GM23248 (cell line): ENCODE measurements at regions not wholly inside any gene's neighbourhood (a gene's known extent, or its start where the extent isn't known, plus 50 kb on each side); places are given as distances from the start of the nearest gene placed in this dataset.

Experiments
- DNase-seq: peaks from one replicate; pipeline ENCODE4 v3.0.0-alpha.2; 2015
- H2AFZ ChIP-seq: fragments of 200-600 bp; sonication (generic); 2 replicates; pipeline ENCODE4 v1.6.1; 2016; ENCODE audit warnings: antibody characterized with exemption
- H3F3A ChIP-seq: fragments of 200-600 bp; sonication (generic); 2 replicates; pipeline ENCODE4 v1.6.1; 2016; ENCODE audit warnings: mild to moderate bottlenecking, antibody characterized with exemption, mixed run types; ENCODE audit not compliant: insufficient read depth
- H3K27ac ChIP-seq: fragments of 200-600 bp; sonication (generic); 2 replicates; pipeline ENCODE4 v1.5.1; 2016; ENCODE audit warnings: mild to moderate bottlenecking
- H3K27me3 ChIP-seq: fragments of 200-600 bp; sonication (generic); replicated peaks from 2 replicates; pipeline ENCODE4 v1.6.1; 2016; ENCODE audit warnings: mild to moderate bottlenecking; ENCODE audit not compliant: insufficient read depth
- H3K36me3 ChIP-seq: fragments of 200-600 bp; sonication (generic); 2 replicates; pipeline ENCODE4 v1.6.1; 2016; ENCODE audit warnings: low read depth, mild to moderate bottlenecking
- H3K4me1 ChIP-seq: fragments of 200-600 bp; sonication (generic); 2 replicates; pipeline ENCODE4 v1.6.1; 2016; ENCODE audit warnings: mild to moderate bottlenecking; ENCODE audit not compliant: insufficient read depth
- H3K4me2 ChIP-seq: fragments of 200-600 bp; sonication (generic); one replicate; pipeline ENCODE4 v1.6.1; 2016; ENCODE audit warnings: mild to moderate bottlenecking; ENCODE audit not compliant: unreplicated experiment
- H3K4me3 ChIP-seq: fragments of 200-600 bp; sonication (generic); 2 replicates; pipeline ENCODE4 v1.5.1; 2016; ENCODE audit warnings: mild to moderate bottlenecking
- H3K79me2 ChIP-seq: fragments of 200-600 bp; sonication (generic); 2 replicates; pipeline ENCODE4 v1.6.1; 2016; ENCODE audit warnings: mild to moderate bottlenecking; ENCODE audit not compliant: insufficient read depth
- H3K9ac ChIP-seq: fragments of 200-600 bp; sonication (generic); 2 replicates; pipeline ENCODE4 v1.6.1; 2016; ENCODE audit warnings: mild to moderate bottlenecking
- H3K9me2 ChIP-seq: fragments of 200-600 bp; sonication (generic); 2 replicates; pipeline ENCODE4 v1.6.1; 2016; ENCODE audit warnings: mixed run types, mild to moderate bottlenecking, moderate library complexity; ENCODE audit not compliant: insufficient read depth
- H3K9me3 ChIP-seq: fragments of 200-600 bp; sonication (generic); one replicate; pipeline ENCODE4 v1.6.1; 2017; ENCODE audit warnings: low read depth
- H4K20me1 ChIP-seq: fragments of 200-600 bp; sonication (generic); 2 replicates; pipeline ENCODE4 v1.6.0; 2016; ENCODE audit not compliant: insufficient read depth
- EZH2 ChIP-seq: fragments of 200-600 bp; sonication (generic); IDR thresholded peaks from 2 replicates; pipeline ENCODE4 v1.6.1; 2018; ENCODE audit warnings: antibody characterized with exemption, mild to moderate bottlenecking; ENCODE audit not compliant: insufficient read depth, poor library complexity, severe bottlenecking
- EZH2phosphoT487 ChIP-seq: fragments of 200-600 bp; sonication (generic); IDR thresholded peaks from 2 replicates; pipeline ENCODE4 v1.6.1; 2018; ENCODE audit warnings: antibody characterized with exemption, moderate library complexity, mild to moderate bottlenecking, low read depth; ENCODE audit not compliant: insufficient read depth
- WGBS, 2 experiments: methylation state at CpG; one replicate each; pipeline ENCODE4 v1.1.6; 2015 to 2017; ENCODE audit warnings: low lambda C conversion rate in 2 of 2, low coverage in 1 of 2; ENCODE audit errors: missing lambda C conversion rate in 2 of 2; 5-methylcytosine and 5-hydroxymethylcytosine counted together
- in situ Hi-C: fragments of 300-500 bp; cut with MboI; formaldehyde crosslinking; loops from 2 replicates; pipeline ENCODE4 v1.15.0; 2020

GRCh38 chr9:74379718-74380117 lies 117.4 kb upstream of the RORB start:
- Histone ChIP-seq H3K4me3 (no peak overlapping the region), H3K79me2 (no peaks in the 10 kb centered on the region), H3K27me3 (no peaks in the 10 kb centered on the region), H3K36me3 (no peaks in the 10 kb centered on the region), H3F3A (no peaks in the 10 kb centered on the region), H3K9me2 (no peaks in the 10 kb centered on the region), H3K9me3 (no peaks in the 10 kb centered on the region), H3K9ac (no peak overlapping the region), H3K27ac (no peak overlapping the region), H2AFZ (no peak overlapping the region), H3K4me2 (no peak overlapping the region), H3K4me1 (no peaks in the 10 kb centered on the region), H4K20me1 (no peaks in the 10 kb centered on the region)
- whole genome bisulfite sequencing, 2 experiments = 22 to 23% methylated on average over 2 of the region's 2 CpGs
- TF ChIP-seq EZH2 (no peak), EZH2phosphoT487 (no peak)
- DNase-seq = no peak
- in situ Hi-C loops = no loop called here

DNA sequence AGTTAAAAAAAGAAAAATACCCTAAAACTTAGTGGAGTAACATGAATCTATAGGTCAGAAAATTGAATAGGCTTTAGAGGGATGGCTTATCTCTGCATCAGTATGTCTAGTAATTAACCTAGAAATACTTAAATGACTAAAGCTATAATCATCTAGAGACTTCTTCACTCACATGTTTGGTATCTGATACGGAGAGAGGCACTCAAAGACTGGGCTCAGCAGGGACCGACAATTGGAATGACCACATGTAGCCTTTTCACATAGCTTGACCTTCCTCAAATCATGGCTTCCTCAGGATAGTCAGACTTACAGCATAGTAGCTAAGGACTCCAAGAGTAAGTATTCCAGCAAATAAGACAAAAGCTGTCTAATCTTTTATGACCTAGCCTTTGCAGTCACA lies 105.3 kb upstream of the RORB start:
- DNase-seq = no peak
- H3K79me2 ChIP-seq = no peaks in the 10 kb centered on the region
- no peak overlapping the region for H3K9ac ChIP-seq
- no peaks in the 10 kb centered on the region for H3K36me3 ChIP-seq
- no peaks in the 10 kb centered on the region for H3K9me3 ChIP-seq
- no peak overlapping the region for H2AFZ ChIP-seq
- TF ChIP-seq EZH2 = no peak
- TF ChIP-seq EZH2phosphoT487 = no peak
- 46 to 58% methylated on average over 2 of the region's 2 CpGs for WGBS, 2 experiments
- no peaks in the 10 kb centered on the region for H3F3A ChIP-seq
- H3K4me3 ChIP-seq = no peak overlapping the region
- H4K20me1 ChIP-seq = no peaks in the 10 kb centered on the region
- no peaks in the 10 kb centered on the region for H3K27me3 ChIP-seq
- H3K4me2 ChIP-seq = no peak overlapping the region
- H3K9me2 ChIP-seq = no peaks in the 10 kb centered on the region
- no peaks in the 10 kb centered on the region for H3K4me1 ChIP-seq
- H3K27ac ChIP-seq = no peak overlapping the region
- in situ Hi-C loops = no loop called here

DNA sequence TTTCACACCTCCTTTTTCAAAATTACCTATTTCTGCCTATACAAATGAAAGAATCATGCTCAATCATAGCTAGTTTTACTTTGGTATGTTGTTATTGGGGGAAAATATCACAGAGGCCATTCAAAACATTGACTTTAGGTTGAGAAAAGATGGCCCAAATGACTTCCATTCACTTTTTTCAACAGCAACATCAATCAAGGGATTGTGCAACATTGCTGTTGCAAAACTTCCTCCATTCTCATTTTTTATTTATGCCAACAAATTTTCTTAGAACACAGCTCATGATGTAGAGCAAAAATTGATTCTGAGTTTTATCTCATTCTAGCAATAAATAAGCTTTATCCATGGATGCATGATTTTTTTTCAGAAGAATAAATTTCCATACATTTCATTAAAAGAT lies 93.6 kb upstream of the RORB start:
- no peaks in the 10 kb centered on the region for H3K4me1 ChIP-seq

DNA sequence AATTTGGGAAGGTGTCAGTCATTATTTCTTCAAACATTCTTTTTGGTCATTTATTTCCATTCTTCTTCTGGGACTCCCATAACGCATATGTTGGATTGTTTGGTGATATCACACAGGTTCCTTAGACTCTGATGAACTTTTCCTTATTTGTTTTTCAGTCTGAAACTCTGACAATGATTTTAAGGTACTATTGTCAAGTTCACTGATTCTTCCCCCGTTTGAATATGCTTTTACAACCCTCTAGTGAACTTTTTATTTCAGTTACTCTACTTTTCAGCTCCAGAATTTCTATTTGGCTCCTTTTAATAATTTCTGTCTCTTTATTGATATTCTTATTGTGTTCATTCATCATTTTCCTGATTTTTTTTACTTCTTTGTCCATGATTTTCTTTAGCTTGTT lies 92.5 kb upstream of the RORB start:
- no peaks in the 10 kb centered on the region for H3K9me2 ChIP-seq
- no peaks in the 10 kb centered on the region for H3K79me2 ChIP-seq
- in situ Hi-C loops = no loop called here
- TF ChIP-seq EZH2 (no peak), EZH2phosphoT487 (no peak)
- no peaks in the 10 kb centered on the region for H3K9me3 ChIP-seq
- H3K4me2 ChIP-seq = no peak overlapping the region
- no peaks in the 10 kb centered on the region for H3K36me3 ChIP-seq
- H3K4me3 ChIP-seq = no peak overlapping the region
- no peak overlapping the region for H2AFZ ChIP-seq
- H3K27ac ChIP-seq = no peak overlapping the region
- H3K4me1 ChIP-seq = no peaks in the 10 kb centered on the region
- no peak overlapping the region for H3K9ac ChIP-seq
- H3K27me3 ChIP-seq = no peaks in the 10 kb centered on the region
- no peaks in the 10 kb centered on the region for H4K20me1 ChIP-seq
- DNase-seq = no peak
- H3F3A ChIP-seq = no peaks in the 10 kb centered on the region
- WGBS, 2 experiments = 10 to 12% methylated on average over 2 of the region's 2 CpGs

More for the DNA sequence above, 93.6 kb upstream of the RORB start:
- H3K9me2 ChIP-seq = no peaks in the 10 kb centered on the region
- no peak overlapping the region for H3K27ac ChIP-seq
- H3K4me2 ChIP-seq = no peak overlapping the region
- H3K36me3 ChIP-seq = no peaks in the 10 kb centered on the region
- no peaks in the 10 kb centered on the region for H3K27me3 ChIP-seq
- H3K79me2 ChIP-seq = no peaks in the 10 kb centered on the region
- no peak overlapping the region for H2AFZ ChIP-seq
- in situ Hi-C loops = no loop called here
- H4K20me1 ChIP-seq = no peaks in the 10 kb centered on the region
- DNase-seq = no peak
- TF ChIP-seq EZH2 (no peak), EZH2phosphoT487 (no peak)
- no peak overlapping the region for H3K9ac ChIP-seq
- no peaks in the 10 kb centered on the region for H3K9me3 ChIP-seq
- H3K4me3 ChIP-seq = no peak overlapping the region
- no peaks in the 10 kb centered on the region for H3F3A ChIP-seq

GRCh38 chr9:74407166-74407565 lies 90.0 kb upstream of the RORB start:
- Histone ChIP-seq H3K9me2 (no peaks in the 10 kb centered on the region), H3K4me1 (no peaks in the 10 kb centered on the region), H3K27me3 (no peaks in the 10 kb centered on the region), H2AFZ (no peak overlapping the region), H3F3A (no peaks in the 10 kb centered on the region), H3K36me3 (no peaks in the 10 kb centered on the region), H3K79me2 (no peaks in the 10 kb centered on the region), H3K4me2 (no peak overlapping the region), H3K9me3 (no peaks in the 10 kb centered on the region), H3K27ac (no peak overlapping the region), H3K4me3 (no peak overlapping the region), H3K9ac (no peak overlapping the region), H4K20me1 (no peaks in the 10 kb centered on the region)
- DNase-seq = no peak
- TF ChIP-seq EZH2 (no peak), EZH2phosphoT487 (no peak)
- 11 to 13% methylated on average over 3 of the region's 3 CpGs for WGBS, 2 experiments
- in situ Hi-C loops = no loop called here
